ENCODE measurements at regions not wholly inside any gene's neighbourhood (a gene's known extent, or its start where the extent isn't known, plus 50 kb on each side); places are given as distances from the start of the nearest gene placed in this dataset.

DNA sequence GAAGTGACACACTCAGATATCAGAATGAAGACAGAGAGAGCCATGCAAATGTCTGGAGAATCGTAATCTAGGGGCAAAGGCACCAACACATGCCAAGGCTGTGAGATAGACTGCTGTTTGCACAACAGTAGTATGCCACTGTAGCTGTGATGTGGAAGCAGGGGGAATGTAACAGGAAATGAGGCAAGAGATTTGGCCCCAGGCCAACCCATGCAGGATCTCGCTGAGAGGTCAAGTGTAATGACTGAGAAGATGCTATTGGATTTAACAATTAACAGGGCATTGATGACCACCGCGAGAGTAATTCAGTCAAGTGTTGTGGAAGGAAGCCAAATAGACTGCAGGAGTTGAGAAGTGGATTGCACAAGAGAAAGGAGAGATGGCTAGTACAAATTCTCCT is 107.3 kb upstream of the ST6GALNAC5 start:
- CTCF ChIA-PET, result no interaction called here
- no TSS peak for BruUV-seq (replicated peaks)
- Mint-ChIP-seq H3K4me1 (ENCODE audit: low read depth, unreplicated experiment) (no peaks in the 10 kb centered on the region), H3K9me3 (ENCODE audit: low read depth, unreplicated experiment) (no peaks in the 10 kb centered on the region), H3K27me3 (ENCODE audit: unreplicated experiment) (peaks cover 2% of the 10 kb centered on the region), H3K36me3 (ENCODE audit: insufficient read depth, unreplicated experiment) (no peaks in the 10 kb centered on the region), H3K27ac (ENCODE audit: unreplicated experiment) (no peak overlapping the region), H3K4me3 (ENCODE audit: low read depth, unreplicated experiment) (no peak overlapping the region)
- DNase-seq, result peak; percentile 33
- intact Hi-C loops (cut with micrococcal nuclease; ENCODE audit: unreplicated experiment), result loop anchor here (10.0 kb wide), 1 partner anchor 605 kb away; no protein-coding TSS in a partner anchor
- TF ChIP-seq, protein P1, sequence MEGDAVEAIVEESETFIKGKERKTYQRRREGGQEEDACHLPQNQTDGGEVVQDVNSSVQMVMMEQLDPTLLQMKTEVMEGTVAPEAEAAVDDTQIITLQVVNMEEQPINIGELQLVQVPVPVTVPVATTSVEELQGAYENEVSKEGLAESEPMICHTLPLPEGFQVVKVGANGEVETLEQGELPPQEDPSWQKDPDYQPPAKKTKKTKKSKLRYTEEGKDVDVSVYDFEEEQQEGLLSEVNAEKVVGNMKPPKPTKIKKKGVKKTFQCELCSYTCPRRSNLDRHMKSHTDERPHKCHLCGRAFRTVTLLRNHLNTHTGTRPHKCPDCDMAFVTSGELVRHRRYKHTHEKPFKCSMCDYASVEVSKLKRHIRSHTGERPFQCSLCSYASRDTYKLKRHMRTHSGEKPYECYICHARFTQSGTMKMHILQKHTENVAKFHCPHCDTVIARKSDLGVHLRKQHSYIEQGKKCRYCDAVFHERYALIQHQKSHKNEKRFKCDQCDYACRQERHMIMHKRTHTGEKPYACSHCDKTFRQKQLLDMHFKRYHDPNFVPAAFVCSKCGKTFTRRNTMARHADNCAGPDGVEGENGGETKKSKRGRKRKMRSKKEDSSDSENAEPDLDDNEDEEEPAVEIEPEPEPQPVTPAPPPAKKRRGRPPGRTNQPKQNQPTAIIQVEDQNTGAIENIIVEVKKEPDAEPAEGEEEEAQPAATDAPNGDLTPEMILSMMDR (IDR thresholded peaks at IDR 0.05; ENCODE audit: unreplicated experiment), result no peak

DNA sequence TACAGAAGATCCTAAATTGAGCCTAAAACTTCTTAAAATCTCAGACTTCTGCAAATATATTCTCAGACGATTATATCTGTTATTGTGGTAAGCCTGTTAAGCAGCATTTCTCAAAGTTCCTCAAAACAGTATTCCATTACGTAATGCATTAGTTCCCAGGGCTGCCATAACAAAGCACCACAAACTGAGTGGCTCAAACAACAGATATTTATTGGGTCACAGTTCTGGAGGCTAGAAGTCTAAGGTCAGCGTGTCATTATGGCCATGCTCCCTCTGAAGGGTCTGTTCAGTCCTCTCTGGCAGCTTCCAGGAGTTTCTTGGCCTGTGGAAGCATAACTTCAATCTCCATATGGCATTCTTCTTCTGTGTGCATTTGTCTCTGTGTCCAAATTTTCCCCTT is 103.5 kb upstream of the ST6GALNAC5 start:
- no peaks in the 10 kb centered on the region for H3K36me3 Mint-ChIP-seq (ENCODE audit: insufficient read depth, unreplicated experiment)
- no peak overlapping the region for H3K27ac Mint-ChIP-seq (ENCODE audit: unreplicated experiment)
- DNase-seq, result no peak
- CTCF ChIA-PET, result no interaction called here
- intact Hi-C loops (cut with micrococcal nuclease; ENCODE audit: unreplicated experiment), result loop anchor here (10.0 kb wide), 1 partner anchor 609 kb away; no protein-coding TSS in a partner anchor
- H3K4me1 Mint-ChIP-seq (ENCODE audit: low read depth, unreplicated experiment), result no peaks in the 10 kb centered on the region
- peaks cover 39% of the 10 kb centered on the region for H3K27me3 Mint-ChIP-seq (ENCODE audit: unreplicated experiment)
- no TSS peak for BruUV-seq (replicated peaks)
- no peaks in the 10 kb centered on the region for H3K9me3 Mint-ChIP-seq (ENCODE audit: low read depth, unreplicated experiment)
- H3K4me3 Mint-ChIP-seq (ENCODE audit: low read depth, unreplicated experiment), result no peak overlapping the region
- TF ChIP-seq, protein P1 (IDR thresholded peaks at IDR 0.05; ENCODE audit: unreplicated experiment), result no peak

DNA sequence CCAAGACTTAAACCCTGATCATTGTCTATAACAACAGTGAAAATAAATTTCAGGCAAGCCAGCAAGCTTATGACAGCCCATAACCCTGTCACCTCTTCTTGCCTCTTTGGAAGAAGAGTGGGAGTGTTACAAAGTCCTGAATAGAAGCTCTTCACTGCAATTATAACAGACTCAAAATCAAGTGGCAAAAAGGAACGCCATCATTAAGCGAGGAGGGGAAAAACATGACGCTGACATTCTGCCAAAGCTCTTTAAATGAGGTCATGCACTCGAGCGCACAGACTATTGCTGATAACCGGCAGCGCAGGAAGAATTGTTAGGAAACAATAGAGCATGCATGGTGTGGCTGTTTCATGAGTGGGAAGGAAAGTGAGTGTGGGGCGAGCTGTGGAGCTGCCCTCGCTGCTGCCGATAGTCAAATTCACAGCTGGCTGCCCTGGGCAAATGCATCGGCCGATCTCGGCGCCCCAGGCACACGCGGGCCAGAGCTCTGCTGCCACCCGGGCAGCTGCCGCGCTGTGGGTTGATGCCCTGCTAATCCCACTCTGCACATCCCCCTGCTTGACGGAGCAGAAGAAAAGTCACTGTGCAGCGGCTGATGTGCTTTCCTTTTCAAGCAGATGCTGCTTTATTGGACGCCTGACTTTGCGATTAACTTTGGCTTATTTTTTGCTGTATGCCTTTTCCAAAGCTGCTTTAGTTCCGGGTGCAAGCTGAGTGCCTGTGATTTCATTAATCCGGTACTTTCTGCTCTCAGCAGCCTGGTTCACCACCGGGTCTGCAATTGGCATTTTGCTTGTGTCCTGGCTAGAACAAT is 102.4 kb upstream of the ST6GALNAC5 start:
- intact Hi-C loops (cut with micrococcal nuclease; ENCODE audit: unreplicated experiment), result loop anchor here (10.0 kb wide), 1 partner anchor 610 kb away; no protein-coding TSS in a partner anchor
- BruUV-seq (replicated peaks), result no TSS peak
- H3K27ac Mint-ChIP-seq (ENCODE audit: unreplicated experiment), result no peak overlapping the region
- H3K27me3 Mint-ChIP-seq (ENCODE audit: unreplicated experiment), result peaks cover 42% of the 10 kb centered on the region
- H3K4me1 Mint-ChIP-seq (ENCODE audit: low read depth, unreplicated experiment), result no peaks in the 10 kb centered on the region
- H3K4me3 Mint-ChIP-seq (ENCODE audit: low read depth, unreplicated experiment), result no peak overlapping the region
- no peaks in the 10 kb centered on the region for H3K9me3 Mint-ChIP-seq (ENCODE audit: low read depth, unreplicated experiment)
- DNase-seq, result no peak
- CTCF ChIA-PET, result no interaction called here
- TF ChIP-seq, protein P1 (IDR thresholded peaks at IDR 0.05; ENCODE audit: unreplicated experiment), result no peak
- no peaks in the 10 kb centered on the region for H3K36me3 Mint-ChIP-seq (ENCODE audit: insufficient read depth, unreplicated experiment)

- no peak overlapping the region for H3K27ac Mint-ChIP-seq (ENCODE audit: unreplicated experiment)
- CTCF ChIA-PET, result no interaction called here
- BruUV-seq (replicated peaks), result no TSS peak
- TF ChIP-seq, protein P1 (IDR thresholded peaks at IDR 0.05; ENCODE audit: unreplicated experiment), result no peak
- no peaks in the 10 kb centered on the region for H3K36me3 Mint-ChIP-seq (ENCODE audit: insufficient read depth, unreplicated experiment)
- H3K9me3 Mint-ChIP-seq (ENCODE audit: low read depth, unreplicated experiment), result no peaks in the 10 kb centered on the region
- H3K27me3 Mint-ChIP-seq (ENCODE audit: unreplicated experiment), result peaks cover 51% of the 10 kb centered on the region
- DNase-seq, result no peak
- intact Hi-C loops (cut with micrococcal nuclease; ENCODE audit: unreplicated experiment), result loop anchor here (10.0 kb wide), 1 partner anchor 612 kb away; no protein-coding TSS in a partner anchor
- no peak overlapping the region for H3K4me3 Mint-ChIP-seq (ENCODE audit: low read depth, unreplicated experiment)
- H3K4me1 Mint-ChIP-seq (ENCODE audit: low read depth, unreplicated experiment), result no peaks in the 10 kb centered on the region
Measured at GRCh38 chr1:76766381-76766780, 100.9 kb upstream of the ST6GALNAC5 start.

Data from Calu3 (cell line).